A673 (cell line): ENCODE measurements at regions not wholly inside any gene's neighbourhood (a gene's known extent, or its start where the extent isn't known, plus 50 kb on each side); places are given as distances from the start of the nearest gene placed in this dataset.

Experiments
- CTCF ChIP-seq: fragments of 300-800, 200-600 bp; sonication (generic); conservative IDR thresholded peaks from 2 replicates; pipeline ENCODE4 v1.5.1; 2017; ENCODE audit warnings: low read depth, mild to moderate bottlenecking, antibody characterized with exemption, low read length, moderate library complexity, mixed read lengths
- EZH2 ChIP-seq: fragments of 200-600 bp; sonication (generic); IDR thresholded peaks from 2 replicates; pipeline ENCODE4 v1.6.1; 2017; ENCODE audit warnings: borderline replicate concordance, low read depth, mild to moderate bottlenecking, mixed read lengths, antibody characterized with exemption, low read length; ENCODE audit not compliant: poor library complexity, severe bottlenecking

GRCh38 chr12:13896063-13896626 is 85.3 kb downstream of the GRIN2B start:
- TF ChIP-seq CTCF (no peak), EZH2 (no peak)
